ENCODE measurements at regions not wholly inside any gene's neighbourhood (a gene's known extent, or its start where the extent isn't known, plus 50 kb on each side); places are given as distances from the start of the nearest gene placed in this dataset.
"Not testable (repeated sequence)": the region's sequence is repeated elsewhere in the genome, so short reads cannot be mapped to it uniquely, and the experiment has no call there.

DNA sequence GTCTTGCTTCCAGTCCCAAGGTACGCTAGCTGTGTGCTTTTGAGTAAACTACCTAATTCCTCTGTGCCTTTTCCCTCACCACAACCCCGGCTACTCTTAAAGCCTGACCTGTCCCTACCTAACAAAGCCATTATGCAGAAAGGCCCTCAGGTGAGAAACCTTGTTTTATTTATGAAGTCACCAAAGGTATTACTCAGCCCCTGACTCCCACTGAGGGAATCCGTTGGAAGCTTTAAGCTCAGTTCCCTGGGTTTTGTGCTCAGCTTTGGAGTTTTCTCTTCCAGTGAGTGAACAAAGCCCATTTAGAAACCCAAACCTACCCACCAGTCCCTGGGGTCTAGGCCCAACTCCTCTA lies 90.9 kb downstream of the APIP start:
- H3K27me3 ChIP-seq (ENCODE audit: insufficient read depth in 3 of 3, low read length in 2 of 3) = no peaks in the 10 kb centered on the region
- no peak for ATAC-seq
- no peaks in the 10 kb centered on the region for H3K4me1 ChIP-seq
- TF ChIP-seq, protein P1, sequence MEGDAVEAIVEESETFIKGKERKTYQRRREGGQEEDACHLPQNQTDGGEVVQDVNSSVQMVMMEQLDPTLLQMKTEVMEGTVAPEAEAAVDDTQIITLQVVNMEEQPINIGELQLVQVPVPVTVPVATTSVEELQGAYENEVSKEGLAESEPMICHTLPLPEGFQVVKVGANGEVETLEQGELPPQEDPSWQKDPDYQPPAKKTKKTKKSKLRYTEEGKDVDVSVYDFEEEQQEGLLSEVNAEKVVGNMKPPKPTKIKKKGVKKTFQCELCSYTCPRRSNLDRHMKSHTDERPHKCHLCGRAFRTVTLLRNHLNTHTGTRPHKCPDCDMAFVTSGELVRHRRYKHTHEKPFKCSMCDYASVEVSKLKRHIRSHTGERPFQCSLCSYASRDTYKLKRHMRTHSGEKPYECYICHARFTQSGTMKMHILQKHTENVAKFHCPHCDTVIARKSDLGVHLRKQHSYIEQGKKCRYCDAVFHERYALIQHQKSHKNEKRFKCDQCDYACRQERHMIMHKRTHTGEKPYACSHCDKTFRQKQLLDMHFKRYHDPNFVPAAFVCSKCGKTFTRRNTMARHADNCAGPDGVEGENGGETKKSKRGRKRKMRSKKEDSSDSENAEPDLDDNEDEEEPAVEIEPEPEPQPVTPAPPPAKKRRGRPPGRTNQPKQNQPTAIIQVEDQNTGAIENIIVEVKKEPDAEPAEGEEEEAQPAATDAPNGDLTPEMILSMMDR (IDR thresholded peaks at IDR 0.05) = no peak
- H3K27ac ChIP-seq = no peak overlapping the region
- no peaks in the 10 kb centered on the region for H3K9me3 ChIP-seq
- intact Hi-C loops (cut with DNase I) = no loop called here
- 59 to 66% (median 62%) methylated on average over 3 of the region's 3 CpGs for WGBS, 3 donors
- no peak overlapping the region for H3K4me3 ChIP-seq
- no peaks in the 10 kb centered on the region for H3K36me3 ChIP-seq (ENCODE audit: insufficient read depth in 1 of 2, low read depth in 1 of 2)
- no peak for DNase-seq

DNA sequence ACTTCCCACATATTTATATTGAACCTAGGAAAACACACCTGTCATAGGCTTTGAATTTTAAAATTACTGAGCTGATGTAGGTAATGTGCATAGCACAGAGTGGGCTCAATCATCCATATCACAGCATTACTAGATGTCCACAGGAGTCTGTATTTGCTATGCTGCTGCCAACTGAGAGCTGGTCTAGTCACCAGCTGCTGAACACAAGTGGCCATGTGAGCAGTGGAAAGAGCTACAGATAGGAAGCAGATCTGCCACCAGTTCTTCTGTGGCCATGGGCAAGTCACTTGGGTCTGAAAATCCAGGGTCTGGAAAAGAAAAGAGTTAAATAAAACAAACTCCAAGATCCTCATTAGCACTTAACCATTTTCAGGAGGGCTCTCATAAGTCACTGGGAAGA lies 91.8 kb downstream of the APIP start:
- H3K27ac ChIP-seq = no peak overlapping the region
- DNase-seq = no peak
- H3K9me3 ChIP-seq = no peaks in the 10 kb centered on the region
- H3K27me3 ChIP-seq (ENCODE audit: insufficient read depth in 3 of 3, low read length in 2 of 3) = no peaks in the 10 kb centered on the region
- no peaks in the 10 kb centered on the region for H3K36me3 ChIP-seq (ENCODE audit: insufficient read depth in 1 of 2, low read depth in 1 of 2)
- no peak overlapping the region for H3K4me3 ChIP-seq
- intact Hi-C loops (cut with DNase I) = no loop called here
- no peak for ATAC-seq
- TF ChIP-seq, protein P1 (IDR thresholded peaks at IDR 0.05) = no peak
- H3K4me1 ChIP-seq = no peaks in the 10 kb centered on the region

DNA sequence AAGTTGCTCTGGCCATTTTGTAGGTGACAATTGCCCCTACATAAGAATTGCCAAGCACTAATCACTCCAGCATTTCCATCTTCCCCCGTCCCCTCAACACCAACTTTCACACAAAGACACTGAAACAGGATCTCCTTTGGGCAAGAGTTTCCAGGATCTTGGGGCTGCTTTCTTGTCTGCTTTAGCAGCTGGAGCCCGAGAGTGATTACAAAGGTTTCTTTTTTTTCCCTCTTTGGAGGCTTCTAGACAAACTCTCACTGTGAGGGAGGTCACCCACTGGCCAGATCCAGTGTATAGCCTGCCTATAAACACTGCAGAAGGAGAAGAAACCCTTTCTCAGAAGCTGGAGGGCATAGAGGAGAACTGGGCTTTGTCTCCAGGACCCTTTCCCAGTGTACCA lies 92.5 kb downstream of the APIP start:
- Histone ChIP-seq H3K4me1 (no peaks in the 10 kb centered on the region), H3K27me3 (ENCODE audit: insufficient read depth in 3 of 3, low read length in 2 of 3) (no peaks in the 10 kb centered on the region), H3K36me3 (ENCODE audit: insufficient read depth in 1 of 2, low read depth in 1 of 2) (no peaks in the 10 kb centered on the region), H3K9me3 (no peaks in the 10 kb centered on the region), H3K27ac (no peak overlapping the region), H3K4me3 (no peak overlapping the region)
- 56 to 67% (median 66%) methylated on average over 2 of the region's 2 CpGs for WGBS, 3 donors
- intact Hi-C loops (cut with DNase I) = no loop called here
- ATAC-seq = no peak
- TF ChIP-seq, protein P1 (IDR thresholded peaks at IDR 0.05) = no peak
- no peak for DNase-seq

DNA sequence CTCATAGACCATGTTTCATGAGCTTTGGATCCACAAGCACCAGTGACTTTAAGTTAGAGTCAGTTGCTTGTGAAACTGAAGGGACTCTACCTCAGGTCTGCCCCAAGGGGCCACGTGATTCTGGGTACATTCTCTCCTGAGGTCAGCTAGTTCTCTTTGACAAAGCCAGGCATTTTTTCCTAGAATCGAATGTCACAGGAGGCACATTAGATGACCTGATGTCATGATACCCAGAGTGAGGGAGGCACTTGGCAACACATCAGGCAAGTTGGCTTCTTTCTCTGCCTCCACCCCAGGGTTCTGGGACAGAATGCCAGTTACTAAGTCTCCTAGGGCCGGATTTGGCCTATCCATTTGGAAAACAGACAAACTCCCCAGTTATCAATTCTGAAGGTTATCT lies 93.0 kb downstream of the APIP start:
- 17 to 49% (median 22%) methylated on average over 3 of the region's 3 CpGs for WGBS, 3 donors
- no peak for DNase-seq
- Histone ChIP-seq H3K36me3 (ENCODE audit: insufficient read depth in 1 of 2, low read depth in 1 of 2) (no peaks in the 10 kb centered on the region), H3K27me3 (ENCODE audit: insufficient read depth in 3 of 3, low read length in 2 of 3) (no peaks in the 10 kb centered on the region), H3K4me3 (no peak overlapping the region), H3K27ac (no peak overlapping the region), H3K4me1 (no peaks in the 10 kb centered on the region), H3K9me3 (no peaks in the 10 kb centered on the region)
- TF ChIP-seq, protein P1 (IDR thresholded peaks at IDR 0.05) = no peak
- intact Hi-C loops (cut with DNase I) = no loop called here
- ATAC-seq = no peak

DNA sequence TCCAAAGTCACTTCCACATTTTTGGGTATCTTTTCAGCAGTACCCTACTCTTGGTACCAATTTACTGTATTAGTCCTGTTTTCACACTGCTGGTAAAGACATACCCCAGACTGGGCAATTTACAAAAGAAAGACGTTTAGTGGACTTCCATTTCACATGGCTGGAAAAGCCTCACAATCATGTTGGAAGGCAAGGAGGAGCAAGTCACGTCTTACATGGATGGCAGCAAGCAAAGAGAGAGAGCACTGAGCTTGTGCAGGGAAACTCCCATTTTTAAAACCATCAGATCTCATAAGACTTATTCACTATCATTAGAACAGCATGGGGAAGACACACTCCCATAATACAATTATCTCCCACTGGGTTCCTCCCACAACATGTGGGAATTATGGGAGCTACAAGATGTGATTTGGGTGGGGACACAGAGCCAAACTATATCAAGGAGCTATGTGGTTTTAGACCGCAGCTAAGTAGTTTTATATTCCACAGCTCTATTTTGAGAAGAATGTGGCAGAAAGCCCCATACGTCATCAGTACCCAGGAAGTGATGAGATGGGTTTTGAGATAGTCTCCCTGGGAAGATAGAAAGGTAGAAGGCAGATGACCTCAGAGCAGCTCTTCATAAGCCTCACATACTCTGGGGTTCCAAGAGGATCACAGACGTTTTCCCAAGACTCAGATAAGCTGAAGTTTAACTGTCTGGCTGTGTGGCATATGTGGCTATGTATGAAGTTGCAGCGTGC lies 96.3 kb downstream of the APIP start:
- TF ChIP-seq, protein P1 (IDR thresholded peaks at IDR 0.05) = no peak
- Histone ChIP-seq H3K36me3 (ENCODE audit: insufficient read depth in 1 of 2, low read depth in 1 of 2) (no peaks in the 10 kb centered on the region), H3K9me3 (no peaks in the 10 kb centered on the region), H3K4me1 (no peaks in the 10 kb centered on the region), H3K27me3 (ENCODE audit: insufficient read depth in 3 of 3, low read length in 2 of 3) (no peaks in the 10 kb centered on the region), H3K27ac (no peak overlapping the region), H3K4me3 (no peak overlapping the region)
- no peak for DNase-seq
- ATAC-seq = no peak
- intact Hi-C loops (cut with DNase I) = no loop called here
- 55 to 69% (median 57%) methylated on average over 6 of the region's 6 CpGs for WGBS, 3 donors

DNA sequence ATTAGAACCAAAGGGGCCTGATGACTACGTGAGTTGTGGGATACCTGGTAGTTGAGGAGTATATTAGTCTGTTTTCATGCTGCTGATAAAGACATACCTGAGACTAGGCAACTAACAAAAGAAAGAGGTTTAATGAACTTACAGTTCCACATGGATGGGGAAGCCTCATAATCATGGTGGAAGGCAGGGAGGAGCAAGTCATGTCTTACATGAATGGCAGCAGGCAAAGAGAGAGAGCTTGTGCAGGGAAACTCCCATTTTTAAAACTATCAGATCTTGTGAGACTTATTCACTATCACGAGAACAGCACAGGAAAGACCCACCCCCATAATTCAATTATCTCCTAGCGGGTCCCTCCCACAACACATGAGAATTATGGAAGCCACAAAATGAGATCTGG lies 98.4 kb downstream of the APIP start:
- H3K27ac ChIP-seq; H3K4me1 ChIP-seq; H3K4me3 ChIP-seq; DNase-seq; intact Hi-C loops (cut with DNase I); ATAC-seq; H3K27me3 ChIP-seq (ENCODE audit: insufficient read depth in 3 of 3, low read length in 2 of 3); H3K9me3 ChIP-seq; H3K36me3 ChIP-seq (ENCODE audit: insufficient read depth in 1 of 2, low read depth in 1 of 2): not testable (repeated sequence)
- WGBS, 3 donors = 75 to 90% (median 86%) methylated on average over 3 of the region's 3 CpGs

All from psoas muscle (tissue), 7 donors.